ENCODE measurements at regions not wholly inside any gene's neighbourhood (a gene's known extent, or its start where the extent isn't known, plus 50 kb on each side); places are given as distances from the start of the nearest gene placed in this dataset.
"Not testable (repeated sequence)": the region's sequence is repeated elsewhere in the genome, so short reads cannot be mapped to it uniquely, and the experiment has no call there.

- no peak for FAIRE-seq
Measured at GRCh38 chr3:81887448-81887847, 126.0 kb upstream of the GBE1 start.

DNA sequence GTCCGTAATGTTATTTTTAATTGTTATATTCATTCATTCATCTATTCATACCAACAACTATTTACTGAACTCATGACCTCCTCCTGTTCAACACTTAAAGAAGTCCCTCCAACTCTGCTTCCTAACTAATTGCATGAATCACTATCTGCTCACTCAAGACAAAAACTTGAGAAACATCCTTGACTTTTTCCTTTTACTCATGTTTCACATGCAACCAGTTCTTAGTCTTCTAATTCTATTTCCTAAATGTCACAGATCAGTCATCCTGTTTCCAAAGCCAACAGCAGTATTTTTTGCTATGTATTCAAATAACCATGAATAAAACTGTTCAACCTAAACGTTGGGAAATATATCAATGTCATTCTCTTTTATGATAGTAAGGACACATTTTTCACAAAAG, 124.6 kb upstream of the GBE1 start:
- FAIRE-seq: no peak

GRCh38 chr3:81884791-81885190, 123.3 kb upstream of the GBE1 start:
- FAIRE-seq: no peak

GRCh38 chr3:81876826-81877225, 115.4 kb upstream of the GBE1 start:
- FAIRE-seq: no peak

DNA sequence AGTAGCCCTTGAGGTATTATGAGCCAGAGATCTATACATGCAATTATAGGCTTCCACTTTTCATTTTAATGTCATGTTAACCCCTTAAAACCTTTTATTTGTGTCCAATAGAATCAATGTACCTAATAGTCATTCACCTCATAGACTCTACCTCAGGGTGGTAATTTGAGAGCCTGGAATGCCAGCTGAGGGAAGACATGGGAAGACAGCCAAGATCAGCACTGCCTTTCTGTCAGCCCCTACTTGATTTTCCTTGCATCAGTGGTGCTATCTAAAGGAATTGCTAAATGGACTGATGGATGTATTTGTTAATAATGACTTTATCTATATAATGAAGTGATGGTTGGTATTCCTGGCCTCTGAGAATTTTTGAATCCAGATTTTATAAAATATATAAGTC, 113.3 kb upstream of the GBE1 start:
- no peak for FAIRE-seq

GRCh38 chr3:81872566-81872965, 111.1 kb upstream of the GBE1 start:
- FAIRE-seq: no peak

GRCh38 chr3:81871358-81872155, 110.1 kb upstream of the GBE1 start:
- FAIRE-seq: no peak

GRCh38 chr3:81869382-81869781, 107.9 kb upstream of the GBE1 start:
- no peak for FAIRE-seq

DNA sequence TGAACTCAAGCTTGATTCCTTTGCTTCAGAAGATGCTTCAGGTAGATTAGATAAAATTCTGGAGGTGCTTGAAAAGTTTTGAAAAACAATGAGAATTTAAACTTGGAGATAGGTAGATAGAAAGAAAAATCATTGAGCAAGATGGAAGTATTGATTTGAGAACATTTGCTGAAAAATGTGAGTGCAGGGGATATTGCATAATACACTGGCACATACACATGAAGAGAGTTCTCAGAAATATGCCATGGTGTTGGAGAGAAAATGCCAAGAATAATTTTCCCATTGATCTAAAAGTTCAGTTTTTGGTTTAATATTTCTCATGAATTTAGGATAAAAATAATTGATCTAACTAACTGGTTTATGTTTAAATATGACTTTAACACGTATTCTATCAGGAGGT, 107.2 kb upstream of the GBE1 start:
- FAIRE-seq: no peak

DNA sequence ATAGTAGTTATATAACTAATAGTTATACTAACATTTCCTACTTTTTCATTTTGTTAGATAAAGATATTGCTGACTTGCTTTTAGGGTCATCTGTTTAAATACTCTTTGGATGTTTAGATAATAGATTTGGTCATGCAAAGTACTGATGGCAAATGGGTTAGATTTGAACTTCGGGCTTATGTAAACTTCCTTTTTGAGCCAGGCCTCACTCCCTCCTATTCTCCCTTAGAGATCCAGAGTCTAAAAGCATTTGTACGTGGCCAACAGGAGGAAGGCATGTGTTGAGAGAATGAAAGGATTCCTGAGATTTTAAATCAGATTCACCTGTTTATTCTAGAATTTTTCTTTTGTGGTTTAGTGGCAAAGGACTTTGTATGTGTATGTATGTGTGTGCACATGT, 106.4 kb upstream of the GBE1 start:
- no peak for FAIRE-seq

- not testable (repeated sequence) for FAIRE-seq
Measured at GRCh38 chr3:81865164-81865563, 103.7 kb upstream of the GBE1 start.

DNA sequence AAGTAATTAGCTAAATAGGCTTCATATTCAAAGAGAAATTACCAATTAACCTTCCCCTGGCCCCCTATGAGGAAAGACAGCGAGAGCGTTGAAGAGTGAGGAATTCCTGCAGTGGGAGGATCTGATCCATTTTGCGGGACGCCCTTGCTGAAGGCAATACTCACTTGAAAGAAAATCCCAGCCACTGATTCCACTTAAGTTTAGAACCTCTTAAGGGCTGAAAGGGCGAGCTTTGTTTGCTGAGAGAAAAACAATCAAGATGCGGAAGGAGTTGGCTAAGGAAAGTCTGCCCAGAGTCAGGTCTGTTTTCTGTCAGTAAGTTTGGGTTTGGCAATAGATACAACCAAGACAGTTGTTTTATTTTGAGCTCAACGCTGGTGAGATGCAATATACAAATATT, 102.8 kb upstream of the GBE1 start:
- no peak for FAIRE-seq

- FAIRE-seq: no peak
Measured at GRCh38 chr3:81863756-81864155, 102.3 kb upstream of the GBE1 start.

DNA sequence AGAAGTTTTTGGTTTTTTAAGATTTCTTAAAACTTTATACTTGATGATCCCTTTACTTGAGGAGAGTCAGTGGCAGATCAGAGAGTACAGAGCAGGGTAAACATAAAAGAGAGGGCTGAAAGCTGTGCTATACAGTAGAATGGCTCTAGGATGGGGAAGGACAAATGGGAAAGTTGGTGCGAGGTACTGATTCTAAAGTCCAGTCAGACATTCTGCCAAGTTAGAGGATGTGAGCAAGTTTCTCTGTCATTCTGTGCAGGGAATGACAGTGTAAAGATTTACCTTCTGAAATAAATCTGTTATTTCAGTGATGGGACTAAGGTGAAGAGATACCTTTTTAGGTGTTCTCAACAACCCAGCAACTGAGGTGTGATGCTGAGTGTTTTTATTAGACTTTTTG, 100.1 kb upstream of the GBE1 start:
- no peak for FAIRE-seq

- FAIRE-seq: no peak
Measured at GRCh38 chr3:81859524-81859923, 98.1 kb upstream of the GBE1 start.

GRCh38 chr3:81853431-81853830, 92.0 kb upstream of the GBE1 start:
- FAIRE-seq: no peak

DNA sequence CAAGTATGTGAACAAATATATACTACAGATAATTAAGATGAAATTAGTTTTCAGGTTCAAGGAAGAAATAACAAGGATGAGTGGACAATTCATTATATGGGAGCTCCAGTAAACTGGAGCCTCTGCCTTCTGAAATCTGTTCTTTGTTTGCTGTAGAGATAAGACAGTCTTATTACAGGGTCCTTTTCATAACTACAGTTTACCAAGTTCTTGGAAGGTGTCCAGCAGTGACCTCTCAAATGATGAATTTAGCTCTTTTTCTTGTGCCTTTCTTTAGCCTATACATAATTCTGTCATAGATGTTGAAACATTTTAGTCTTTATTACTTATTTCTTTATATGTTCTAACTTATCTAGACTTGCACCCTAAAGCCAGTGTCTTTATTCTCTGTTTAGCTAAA, 89.7 kb upstream of the GBE1 start:
- FAIRE-seq: no peak

DNA sequence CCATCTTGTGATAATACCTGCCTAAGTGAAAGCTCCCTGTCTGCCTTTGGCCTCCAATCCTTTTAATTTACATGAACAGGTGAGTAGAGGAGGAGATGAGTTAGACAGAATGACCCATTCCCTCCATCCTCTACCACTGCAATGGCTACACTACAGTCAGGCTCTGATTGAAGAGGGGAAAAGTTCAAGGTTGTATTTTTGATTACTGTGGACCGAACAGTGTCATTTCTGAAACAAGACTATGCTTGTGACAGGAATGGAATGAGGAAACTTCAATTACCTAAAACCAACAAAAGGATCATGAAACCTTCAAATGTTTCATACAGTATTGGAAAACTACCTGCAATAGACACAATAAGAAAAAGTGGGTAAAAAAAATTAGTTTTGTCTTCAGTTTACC, 85.5 kb upstream of the GBE1 start:
- no peak for FAIRE-seq

GRCh38 chr3:81841540-81841939, 80.1 kb upstream of the GBE1 start:
- no peak for FAIRE-seq

DNA sequence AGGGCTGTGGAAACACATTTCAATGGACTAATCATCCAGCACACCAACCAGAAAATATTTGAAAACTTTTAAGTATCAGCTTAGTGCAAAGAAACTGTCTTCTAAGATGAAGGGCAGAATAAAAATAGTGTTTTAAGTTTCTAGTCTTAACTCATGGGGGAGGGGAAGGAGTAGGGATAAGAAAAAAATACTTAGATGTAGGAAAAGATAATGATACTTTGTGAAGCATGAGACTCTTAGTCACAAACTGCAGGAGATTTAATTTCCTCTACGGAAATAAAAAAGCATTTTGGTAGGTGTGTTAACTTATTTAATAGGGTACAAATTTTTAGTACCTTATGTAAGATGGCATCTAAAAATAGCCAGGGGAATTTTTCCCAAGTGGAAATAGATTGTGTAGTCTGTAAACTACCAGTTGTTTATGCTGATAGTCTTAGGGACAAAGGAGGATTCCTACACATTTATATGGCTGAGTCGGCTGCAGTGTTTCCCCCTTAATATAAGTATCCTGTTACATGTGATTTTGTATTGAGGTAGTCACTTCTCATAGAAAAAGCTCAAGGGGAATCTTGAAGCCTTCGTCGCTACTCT, 78.2 kb upstream of the GBE1 start:
- no peak for FAIRE-seq

DNA sequence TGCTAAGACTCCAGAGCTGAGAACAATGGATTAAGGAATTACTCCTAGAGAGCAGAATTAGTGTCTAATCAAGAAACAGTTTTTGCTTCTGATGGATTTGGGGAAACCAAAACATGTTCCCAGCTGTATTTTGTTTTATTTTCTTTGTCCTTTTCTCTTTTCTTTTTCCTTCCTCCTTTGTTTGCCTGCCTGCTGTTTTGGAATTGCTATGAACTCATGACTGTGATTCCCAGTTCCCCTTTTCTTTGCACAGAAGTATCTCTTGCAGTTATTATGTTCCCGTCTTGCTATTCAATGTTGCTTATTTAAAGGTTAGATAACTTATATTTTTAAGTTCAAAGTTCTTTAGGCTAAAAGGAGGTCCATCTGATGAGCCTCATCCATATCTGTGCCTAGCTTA, 77.0 kb upstream of the GBE1 start:
- no peak for FAIRE-seq

GRCh38 chr3:81837071-81837593, 75.7 kb upstream of the GBE1 start:
- FAIRE-seq: no peak

DNA sequence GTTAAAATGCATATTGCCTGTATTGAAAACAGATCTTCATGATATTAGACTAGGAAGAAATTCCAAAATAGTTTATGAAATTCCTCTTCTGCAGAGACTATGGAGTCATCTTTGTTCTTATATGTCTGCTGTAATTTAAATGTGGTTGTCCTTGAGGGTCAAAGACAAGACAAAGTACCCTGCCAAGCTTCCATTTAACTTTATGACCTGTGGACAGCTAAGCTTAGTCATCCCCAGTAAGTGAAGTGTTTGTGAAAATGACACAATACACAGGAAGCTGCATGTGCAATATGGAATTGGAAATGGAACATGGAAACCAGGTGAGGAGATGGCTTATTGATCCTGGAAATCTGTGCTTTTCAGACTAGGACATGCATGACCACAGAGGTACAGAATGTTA, 68.5 kb upstream of the GBE1 start:
- FAIRE-seq: no peak

GRCh38 chr3:81829272-81829671, 67.8 kb upstream of the GBE1 start:
- not testable (repeated sequence) for FAIRE-seq
